WTC11 (cell line): ENCODE measurements at regions not wholly inside any gene's neighbourhood (a gene's known extent, or its start where the extent isn't known, plus 50 kb on each side); places are given as distances from the start of the nearest gene placed in this dataset.

Experiments
- ATAC-seq: fragments of 200-7000 bp; cut with Tn5 transposase; 2 replicates; pipeline ENCODE4 v1.10.0; 2021; ENCODE audit warnings: mild to moderate bottlenecking, moderate library complexity
- CTCF ChIA-PET: fragments of 300-600 bp; sonication (Branson Sonifier 250); formaldehyde crosslinking; loops from one replicate; lab custom pipeline; 2021; ENCODE audit warnings: antibody characterized with exemption; lab: Charles Lee
- POLR2A ChIA-PET: fragments of 350-600 bp; sonication (Branson Sonifier 250); formaldehyde crosslinking; loops from one replicate; lab custom pipeline; 2021; ENCODE audit warnings: antibody characterized with exemption; lab: Charles Lee
- DNase-seq: peaks from one replicate; pipeline ENCODE4 v3.0.0; 2021; ENCODE audit warnings: low spot score
- H3K27ac Mint-ChIP-seq: 2 replicates; pipeline ENCODE4 v1.8.0; 2021; ENCODE audit warnings: mixed read lengths
- H3K27me3 Mint-ChIP-seq: 2 replicates; pipeline ENCODE4 v1.8.0; 2021; ENCODE audit warnings: low read depth, mild to moderate bottlenecking, moderate library complexity, mixed read lengths
- H3K36me3 Mint-ChIP-seq: 2 replicates; pipeline ENCODE4 v1.8.0; 2021; ENCODE audit warnings: mixed read lengths
- H3K4me1 Mint-ChIP-seq: 2 replicates; pipeline ENCODE4 v1.8.0; 2022; ENCODE audit warnings: mixed read lengths
- H3K4me3 Mint-ChIP-seq: 2 replicates; pipeline ENCODE4 v1.8.0; 2021; ENCODE audit warnings: mild to moderate bottlenecking, moderate library complexity, mixed read lengths
- H3K9me3 Mint-ChIP-seq: 2 replicates; pipeline ENCODE4 v1.8.0; 2021; ENCODE audit warnings: mixed read lengths
- CBFB ChIP-seq: sonication (generic); formaldehyde crosslinking; IDR thresholded peaks from 2 replicates; pipeline ENCODE4 v1.8.1; 2022; ENCODE audit warnings: mild to moderate bottlenecking, low read depth, missing genetic modification reagents
- ELF4 ChIP-seq: sonication (generic); formaldehyde crosslinking; IDR thresholded peaks from 2 replicates; pipeline ENCODE4 v1.8.1; 2022; ENCODE audit warnings: low read depth, mild to moderate bottlenecking, moderate library complexity, missing genetic modification reagents
- ESRRA ChIP-seq: sonication (generic); formaldehyde crosslinking; IDR thresholded peaks from 2 replicates; pipeline ENCODE4 v1.8.1; 2022; ENCODE audit warnings: mild to moderate bottlenecking, missing genetic modification reagents, borderline replicate concordance
- ETV6 ChIP-seq: sonication (generic); formaldehyde crosslinking; IDR thresholded peaks from 2 replicates; pipeline ENCODE4 v1.8.1; 2022; ENCODE audit warnings: mild to moderate bottlenecking, missing genetic modification reagents
- FOXJ3 ChIP-seq: sonication (generic); formaldehyde crosslinking; IDR thresholded peaks from 2 replicates; pipeline ENCODE4 v1.9.0; 2021; ENCODE audit warnings: missing genetic modification reagents, mild to moderate bottlenecking, borderline replicate concordance
- GRHL2 ChIP-seq: fragments of 250-450 bp; sonication (Bioruptor Pico); IDR thresholded peaks from 2 replicates; pipeline ENCODE4 v1.8.0; 2022; ENCODE audit warnings: mild to moderate bottlenecking, moderate library complexity; ENCODE audit not compliant: insufficient replicate concordance, severe bottlenecking
- GTF2I ChIP-seq: fragments of 250-450 bp; sonication (Bioruptor Pico); conservative IDR thresholded peaks from 2 replicates; pipeline ENCODE4 v1.4.0; 2021; ENCODE audit warnings: mild to moderate bottlenecking
- HMGA2 ChIP-seq: fragments of 250-450 bp; sonication (Bioruptor Pico); IDR thresholded peaks from 2 replicates; pipeline ENCODE4 v1.4.0; 2021; ENCODE audit warnings: mild to moderate bottlenecking, moderate library complexity
- JAZF1 ChIP-seq: fragments of 250-450 bp; sonication (Bioruptor Pico); IDR thresholded peaks from 2 replicates; pipeline ENCODE4 v1.9.0; 2021; ENCODE audit warnings: moderate library complexity, mild to moderate bottlenecking, inconsistent platforms
- KAT7 ChIP-seq: sonication (generic); formaldehyde crosslinking; IDR thresholded peaks from 2 replicates; pipeline ENCODE4 v1.8.1; 2023; ENCODE audit warnings: missing genetic modification reagents, mild to moderate bottlenecking, borderline replicate concordance
- OVOL2 ChIP-seq: fragments of 250-450 bp; sonication (Bioruptor Pico); IDR thresholded peaks from 2 replicates; pipeline ENCODE4 v1.9.0; 2021; ENCODE audit warnings: mild to moderate bottlenecking, borderline replicate concordance
- PRRX2 ChIP-seq: fragments of 250-450 bp; sonication (Bioruptor Pico); IDR thresholded peaks from 2 replicates; pipeline ENCODE4 v1.8.0; 2021; ENCODE audit warnings: mild to moderate bottlenecking
- RELA ChIP-seq: sonication (generic); formaldehyde crosslinking; IDR thresholded peaks from 2 replicates; pipeline ENCODE4 v1.8.1; 2022; ENCODE audit warnings: missing genetic modification reagents, mild to moderate bottlenecking, borderline replicate concordance
- RORB ChIP-seq: fragments of 250-450 bp; sonication (Bioruptor Pico); IDR thresholded peaks from 2 replicates; pipeline ENCODE4 v1.9.0; 2021; ENCODE audit warnings: mild to moderate bottlenecking
- TCF7 ChIP-seq: sonication (generic); formaldehyde crosslinking; IDR thresholded peaks from 2 replicates; pipeline ENCODE4 v1.8.0; 2022; ENCODE audit warnings: mild to moderate bottlenecking, low read depth, missing genetic modification reagents, moderate library complexity
- ZBTB21 ChIP-seq: sonication (generic); formaldehyde crosslinking; IDR thresholded peaks from 2 replicates; pipeline ENCODE4 v1.8.1; 2023; ENCODE audit warnings: mild to moderate bottlenecking, missing genetic modification reagents, borderline replicate concordance
- ZMAT4 ChIP-seq: fragments of 250-450 bp; sonication (Bioruptor Pico); IDR thresholded peaks from 2 replicates; pipeline ENCODE4 v1.9.0; 2021; ENCODE audit warnings: mild to moderate bottlenecking
- ZNF121 ChIP-seq: sonication (generic); formaldehyde crosslinking; IDR thresholded peaks from 2 replicates; pipeline ENCODE4 v1.8.0; 2023; ENCODE audit warnings: missing genetic modification reagents
- ZNF532 ChIP-seq: fragments of 250-450 bp; sonication (Bioruptor Pico); IDR thresholded peaks from 2 replicates; pipeline ENCODE4 v1.9.0; 2021; ENCODE audit warnings: mild to moderate bottlenecking, borderline replicate concordance
- TF ChIP-seq, protein P1 (sequence below): sonication (generic); formaldehyde crosslinking; IDR thresholded peaks from 2 replicates; pipeline ENCODE4 v1.8.1; 2023; ENCODE audit warnings: mild to moderate bottlenecking, missing genetic modification reagents, borderline replicate concordance
- TF ChIP-seq, protein P2 (sequence below): sonication (generic); formaldehyde crosslinking; IDR thresholded peaks from 2 replicates; pipeline ENCODE4 v1.8.1; 2022; ENCODE audit warnings: missing genetic modification reagents, borderline replicate concordance
- TF ChIP-seq, protein P3 (sequence below): fragments of 200-600 bp; IDR thresholded peaks from 2 replicates; pipeline ENCODE4 v1.8.0; 2022; ENCODE audit warnings: antibody characterized with exemption
- TF ChIP-seq, protein P4 (sequence below): sonication (generic); formaldehyde crosslinking; IDR thresholded peaks from 2 replicates; pipeline ENCODE4 v1.8.1; 2023; ENCODE audit warnings: mild to moderate bottlenecking, missing genetic modification reagents

GRCh38 chr4:189001971-189002450 is 862.8 kb downstream of the TRIML1 start:
- Mint-ChIP-seq H3K36me3 (peaks cover 12% of the 10 kb centered on the region), H3K9me3 (peaks cover 30% of the 10 kb centered on the region), H3K27ac (no peak overlapping the region), H3K27me3 (no peaks in the 10 kb centered on the region), H3K4me1 (peaks cover 8% of the 10 kb centered on the region), H3K4me3 (no peak overlapping the region)
- TF ChIP-seq GTF2I (CRISPR knock-in tag) (no peak), CBFB (CRISPR knock-in tag) (no peak), PRRX2 (CRISPR knock-in tag) (no peak), OVOL2 (CRISPR knock-in tag) (no peak), HMGA2 (no peak), JAZF1 (CRISPR knock-in tag) (no peak), ESRRA (CRISPR knock-in tag) (no peak), ZBTB21 (CRISPR knock-in tag) (no peak), ETV6 (CRISPR knock-in tag) (no peak), FOXJ3 (CRISPR knock-in tag) (no peak), ZNF121 (CRISPR knock-in tag) (no peak)
- TF ChIP-seq, protein P1, sequence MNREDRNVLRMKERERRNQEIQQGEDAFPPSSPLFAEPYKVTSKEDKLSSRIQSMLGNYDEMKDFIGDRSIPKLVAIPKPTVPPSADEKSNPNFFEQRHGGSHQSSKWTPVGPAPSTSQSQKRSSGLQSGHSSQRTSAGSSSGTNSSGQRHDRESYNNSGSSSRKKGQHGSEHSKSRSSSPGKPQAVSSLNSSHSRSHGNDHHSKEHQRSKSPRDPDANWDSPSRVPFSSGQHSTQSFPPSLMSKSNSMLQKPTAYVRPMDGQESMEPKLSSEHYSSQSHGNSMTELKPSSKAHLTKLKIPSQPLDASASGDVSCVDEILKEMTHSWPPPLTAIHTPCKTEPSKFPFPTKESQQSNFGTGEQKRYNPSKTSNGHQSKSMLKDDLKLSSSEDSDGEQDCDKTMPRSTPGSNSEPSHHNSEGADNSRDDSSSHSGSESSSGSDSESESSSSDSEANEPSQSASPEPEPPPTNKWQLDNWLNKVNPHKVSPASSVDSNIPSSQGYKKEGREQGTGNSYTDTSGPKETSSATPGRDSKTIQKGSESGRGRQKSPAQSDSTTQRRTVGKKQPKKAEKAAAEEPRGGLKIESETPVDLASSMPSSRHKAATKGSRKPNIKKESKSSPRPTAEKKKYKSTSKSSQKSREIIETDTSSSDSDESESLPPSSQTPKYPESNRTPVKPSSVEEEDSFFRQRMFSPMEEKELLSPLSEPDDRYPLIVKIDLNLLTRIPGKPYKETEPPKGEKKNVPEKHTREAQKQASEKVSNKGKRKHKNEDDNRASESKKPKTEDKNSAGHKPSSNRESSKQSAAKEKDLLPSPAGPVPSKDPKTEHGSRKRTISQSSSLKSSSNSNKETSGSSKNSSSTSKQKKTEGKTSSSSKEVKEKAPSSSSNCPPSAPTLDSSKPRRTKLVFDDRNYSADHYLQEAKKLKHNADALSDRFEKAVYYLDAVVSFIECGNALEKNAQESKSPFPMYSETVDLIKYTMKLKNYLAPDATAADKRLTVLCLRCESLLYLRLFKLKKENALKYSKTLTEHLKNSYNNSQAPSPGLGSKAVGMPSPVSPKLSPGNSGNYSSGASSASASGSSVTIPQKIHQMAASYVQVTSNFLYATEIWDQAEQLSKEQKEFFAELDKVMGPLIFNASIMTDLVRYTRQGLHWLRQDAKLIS (CRISPR knock-in tag) = no peak
- TF ChIP-seq, protein P2, sequence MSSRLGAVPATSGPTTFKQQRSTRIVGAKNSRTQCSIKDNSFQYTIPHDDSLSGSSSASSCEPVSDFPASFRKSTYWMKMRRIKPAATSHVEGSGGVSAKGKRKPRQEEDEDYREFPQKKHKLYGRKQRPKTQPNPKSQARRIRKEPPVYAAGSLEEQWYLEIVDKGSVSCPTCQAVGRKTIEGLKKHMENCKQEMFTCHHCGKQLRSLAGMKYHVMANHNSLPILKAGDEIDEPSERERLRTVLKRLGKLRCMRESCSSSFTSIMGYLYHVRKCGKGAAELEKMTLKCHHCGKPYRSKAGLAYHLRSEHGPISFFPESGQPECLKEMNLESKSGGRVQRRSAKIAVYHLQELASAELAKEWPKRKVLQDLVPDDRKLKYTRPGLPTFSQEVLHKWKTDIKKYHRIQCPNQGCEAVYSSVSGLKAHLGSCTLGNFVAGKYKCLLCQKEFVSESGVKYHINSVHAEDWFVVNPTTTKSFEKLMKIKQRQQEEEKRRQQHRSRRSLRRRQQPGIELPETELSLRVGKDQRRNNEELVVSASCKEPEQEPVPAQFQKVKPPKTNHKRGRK (CRISPR knock-in tag) = no peak
- TF ChIP-seq, protein P3, sequence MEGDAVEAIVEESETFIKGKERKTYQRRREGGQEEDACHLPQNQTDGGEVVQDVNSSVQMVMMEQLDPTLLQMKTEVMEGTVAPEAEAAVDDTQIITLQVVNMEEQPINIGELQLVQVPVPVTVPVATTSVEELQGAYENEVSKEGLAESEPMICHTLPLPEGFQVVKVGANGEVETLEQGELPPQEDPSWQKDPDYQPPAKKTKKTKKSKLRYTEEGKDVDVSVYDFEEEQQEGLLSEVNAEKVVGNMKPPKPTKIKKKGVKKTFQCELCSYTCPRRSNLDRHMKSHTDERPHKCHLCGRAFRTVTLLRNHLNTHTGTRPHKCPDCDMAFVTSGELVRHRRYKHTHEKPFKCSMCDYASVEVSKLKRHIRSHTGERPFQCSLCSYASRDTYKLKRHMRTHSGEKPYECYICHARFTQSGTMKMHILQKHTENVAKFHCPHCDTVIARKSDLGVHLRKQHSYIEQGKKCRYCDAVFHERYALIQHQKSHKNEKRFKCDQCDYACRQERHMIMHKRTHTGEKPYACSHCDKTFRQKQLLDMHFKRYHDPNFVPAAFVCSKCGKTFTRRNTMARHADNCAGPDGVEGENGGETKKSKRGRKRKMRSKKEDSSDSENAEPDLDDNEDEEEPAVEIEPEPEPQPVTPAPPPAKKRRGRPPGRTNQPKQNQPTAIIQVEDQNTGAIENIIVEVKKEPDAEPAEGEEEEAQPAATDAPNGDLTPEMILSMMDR = no peak
- ChIA-PET POLR2A (no interaction called here), CTCF (interaction anchor here (1.3 kb wide), 1 partner anchor 12 kb away, joined by 4 read pairs; no protein-coding TSS in a partner anchor)
- DNase-seq (no peak), ATAC-seq (no peak)

- peaks cover 9% of the 10 kb centered on the region for H3K4me1 Mint-ChIP-seq
- H3K9me3 Mint-ChIP-seq = peaks cover 30% of the 10 kb centered on the region
- H3K36me3 Mint-ChIP-seq = peaks cover 12% of the 10 kb centered on the region
- H3K27me3 Mint-ChIP-seq = no peaks in the 10 kb centered on the region
- POLR2A ChIA-PET = no interaction called here
- no peak overlapping the region for H3K4me3 Mint-ChIP-seq
- CTCF ChIA-PET = interaction anchor here (1.3 kb wide), 1 partner anchor 11 kb away, joined by 4 read pairs; no protein-coding TSS in a partner anchor
- DNase-seq = no peak
- H3K27ac Mint-ChIP-seq = no peak overlapping the region
- ATAC-seq = no peak
- TF ChIP-seq, protein P4, sequence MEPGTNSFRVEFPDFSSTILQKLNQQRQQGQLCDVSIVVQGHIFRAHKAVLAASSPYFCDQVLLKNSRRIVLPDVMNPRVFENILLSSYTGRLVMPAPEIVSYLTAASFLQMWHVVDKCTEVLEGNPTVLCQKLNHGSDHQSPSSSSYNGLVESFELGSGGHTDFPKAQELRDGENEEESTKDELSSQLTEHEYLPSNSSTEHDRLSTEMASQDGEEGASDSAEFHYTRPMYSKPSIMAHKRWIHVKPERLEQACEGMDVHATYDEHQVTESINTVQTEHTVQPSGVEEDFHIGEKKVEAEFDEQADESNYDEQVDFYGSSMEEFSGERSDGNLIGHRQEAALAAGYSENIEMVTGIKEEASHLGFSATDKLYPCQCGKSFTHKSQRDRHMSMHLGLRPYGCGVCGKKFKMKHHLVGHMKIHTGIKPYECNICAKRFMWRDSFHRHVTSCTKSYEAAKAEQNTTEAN (CRISPR knock-in tag) = no peak
- TF ChIP-seq KAT7 (CRISPR knock-in tag) (no peak), RELA (CRISPR knock-in tag) (no peak), ZMAT4 (CRISPR knock-in tag) (no peak), RORB (CRISPR knock-in tag) (no peak), ZNF532 (CRISPR knock-in tag) (no peak), ELF4 (CRISPR knock-in tag) (no peak), GRHL2 (CRISPR knock-in tag) (no peak), TCF7 (no peak)
Observed at GRCh38 chr4:189002475-189002874, 863.2 kb downstream of the TRIML1 start.
